ENCODE measurements at regions not wholly inside any gene's neighbourhood (a gene's known extent, or its start where the extent isn't known, plus 50 kb on each side); places are given as distances from the start of the nearest gene placed in this dataset.
"Not testable (repeated sequence)": the region's sequence is repeated elsewhere in the genome, so short reads cannot be mapped to it uniquely, and the experiment has no call there.

GRCh38 chr15:31221936-31222515 is 104.6 kb upstream of the KLF13 start:
- DNase-seq = no peak

GRCh38 chr15:31222773-31223341 is 103.8 kb upstream of the KLF13 start:
- peak in 1 of 2 experiments; percentile 9 for DNase-seq

GRCh38 chr15:31223478-31224350 is 102.9 kb upstream of the KLF13 start:
- no peak for DNase-seq

- DNase-seq = not testable (repeated sequence)
These were observed 102.0 kb upstream of the KLF13 start for GRCh38 chr15:31224661-31225060.

GRCh38 chr15:31225356-31225955 is 101.2 kb upstream of the KLF13 start:
- DNase-seq = no peak

GRCh38 chr15:31226021-31226420 is 100.6 kb upstream of the KLF13 start:
- DNase-seq = no peak

- DNase-seq = no peak
These were observed 99.4 kb upstream of the KLF13 start for GRCh38 chr15:31227235-31227634.

GRCh38 chr15:31228011-31228484 is 98.6 kb upstream of the KLF13 start:
- DNase-seq = peak; percentile 29 to 39

- DNase-seq = no peak
These were observed 97.4 kb upstream of the KLF13 start for GRCh38 chr15:31228980-31229826.

GRCh38 chr15:31230630-31231485 is 95.8 kb upstream of the KLF13 start:
- no peak for DNase-seq

GRCh38 chr15:31234815-31235214 is 91.8 kb upstream of the KLF13 start:
- DNase-seq = no peak

GRCh38 chr15:31235311-31236183 is 91.1 kb upstream of the KLF13 start:
- no peak for DNase-seq

GRCh38 chr15:31236184-31237042 is 90.2 kb upstream of the KLF13 start:
- DNase-seq = no peak

GRCh38 chr15:31237043-31237324 is 89.7 kb upstream of the KLF13 start:
- DNase-seq = no peak

- no peak for DNase-seq
These were observed 87.7 kb upstream of the KLF13 start for GRCh38 chr15:31238906-31239305.

GRCh38 chr15:31239409-31239808 is 87.2 kb upstream of the KLF13 start:
- no peak for DNase-seq

GRCh38 chr15:31241888-31242522 is 84.6 kb upstream of the KLF13 start:
- no peak for DNase-seq

GRCh38 chr15:31243895-31244294 is 82.7 kb upstream of the KLF13 start:
- DNase-seq = no peak

- DNase-seq = no peak
These were observed 81.4 kb upstream of the KLF13 start for GRCh38 chr15:31245135-31245689.
